ENCODE measurements at regions not wholly inside any gene's neighbourhood (a gene's known extent, or its start where the extent isn't known, plus 50 kb on each side); places are given as distances from the start of the nearest gene placed in this dataset.

- TF ChIP-seq CTCF (IDR thresholded peaks at IDR 0.05; ENCODE audit: low read length), result no peak
- no peak for TF ChIP-seq EZH2 (optimal IDR thresholded peaks at IDR 0.05; ENCODE audit: low read depth, low read length)
- TF ChIP-seq EZH2phosphoT487 (IDR thresholded peaks at IDR 0.05; ENCODE audit: low read length), result no peak
These were observed 207.5 kb downstream of the SETD4 start for GRCh38 chr21:35852820-35853219.
